ENCODE measurements at regions not wholly inside any gene's neighbourhood (a gene's known extent, or its start where the extent isn't known, plus 50 kb on each side); places are given as distances from the start of the nearest gene placed in this dataset.

- TF ChIP-seq NANOG (IDR thresholded peaks at IDR 0.05; ENCODE audit: borderline replicate concordance) (no peak), EZH2 (IDR thresholded peaks at IDR 0.05; ENCODE audit: low read depth, unreplicated experiment) (no peak), POLR2AphosphoS5 (IDR thresholded peaks at IDR 0.05; ENCODE audit: low read depth) (no peak), CREB1 (CRISPR knock-in tag; IDR thresholded peaks at IDR 0.05; ENCODE audit: low read depth) (no peak), JUNB (IDR thresholded peaks at IDR 0.05; ENCODE audit: unreplicated experiment) (no peak), EZH2phosphoT487 (IDR thresholded peaks at IDR 0.05; ENCODE audit: unreplicated experiment) (no peak), ZNF331 (CRISPR knock-in tag; IDR thresholded peaks at IDR 0.05; ENCODE audit: low read depth) (no peak)
- TF ChIP-seq, protein P1, sequence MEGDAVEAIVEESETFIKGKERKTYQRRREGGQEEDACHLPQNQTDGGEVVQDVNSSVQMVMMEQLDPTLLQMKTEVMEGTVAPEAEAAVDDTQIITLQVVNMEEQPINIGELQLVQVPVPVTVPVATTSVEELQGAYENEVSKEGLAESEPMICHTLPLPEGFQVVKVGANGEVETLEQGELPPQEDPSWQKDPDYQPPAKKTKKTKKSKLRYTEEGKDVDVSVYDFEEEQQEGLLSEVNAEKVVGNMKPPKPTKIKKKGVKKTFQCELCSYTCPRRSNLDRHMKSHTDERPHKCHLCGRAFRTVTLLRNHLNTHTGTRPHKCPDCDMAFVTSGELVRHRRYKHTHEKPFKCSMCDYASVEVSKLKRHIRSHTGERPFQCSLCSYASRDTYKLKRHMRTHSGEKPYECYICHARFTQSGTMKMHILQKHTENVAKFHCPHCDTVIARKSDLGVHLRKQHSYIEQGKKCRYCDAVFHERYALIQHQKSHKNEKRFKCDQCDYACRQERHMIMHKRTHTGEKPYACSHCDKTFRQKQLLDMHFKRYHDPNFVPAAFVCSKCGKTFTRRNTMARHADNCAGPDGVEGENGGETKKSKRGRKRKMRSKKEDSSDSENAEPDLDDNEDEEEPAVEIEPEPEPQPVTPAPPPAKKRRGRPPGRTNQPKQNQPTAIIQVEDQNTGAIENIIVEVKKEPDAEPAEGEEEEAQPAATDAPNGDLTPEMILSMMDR (conservative IDR thresholded peaks at IDR 0.05; ENCODE audit: low read depth in 2 of 2) = no peak
- TF ChIP-seq, protein P2, sequence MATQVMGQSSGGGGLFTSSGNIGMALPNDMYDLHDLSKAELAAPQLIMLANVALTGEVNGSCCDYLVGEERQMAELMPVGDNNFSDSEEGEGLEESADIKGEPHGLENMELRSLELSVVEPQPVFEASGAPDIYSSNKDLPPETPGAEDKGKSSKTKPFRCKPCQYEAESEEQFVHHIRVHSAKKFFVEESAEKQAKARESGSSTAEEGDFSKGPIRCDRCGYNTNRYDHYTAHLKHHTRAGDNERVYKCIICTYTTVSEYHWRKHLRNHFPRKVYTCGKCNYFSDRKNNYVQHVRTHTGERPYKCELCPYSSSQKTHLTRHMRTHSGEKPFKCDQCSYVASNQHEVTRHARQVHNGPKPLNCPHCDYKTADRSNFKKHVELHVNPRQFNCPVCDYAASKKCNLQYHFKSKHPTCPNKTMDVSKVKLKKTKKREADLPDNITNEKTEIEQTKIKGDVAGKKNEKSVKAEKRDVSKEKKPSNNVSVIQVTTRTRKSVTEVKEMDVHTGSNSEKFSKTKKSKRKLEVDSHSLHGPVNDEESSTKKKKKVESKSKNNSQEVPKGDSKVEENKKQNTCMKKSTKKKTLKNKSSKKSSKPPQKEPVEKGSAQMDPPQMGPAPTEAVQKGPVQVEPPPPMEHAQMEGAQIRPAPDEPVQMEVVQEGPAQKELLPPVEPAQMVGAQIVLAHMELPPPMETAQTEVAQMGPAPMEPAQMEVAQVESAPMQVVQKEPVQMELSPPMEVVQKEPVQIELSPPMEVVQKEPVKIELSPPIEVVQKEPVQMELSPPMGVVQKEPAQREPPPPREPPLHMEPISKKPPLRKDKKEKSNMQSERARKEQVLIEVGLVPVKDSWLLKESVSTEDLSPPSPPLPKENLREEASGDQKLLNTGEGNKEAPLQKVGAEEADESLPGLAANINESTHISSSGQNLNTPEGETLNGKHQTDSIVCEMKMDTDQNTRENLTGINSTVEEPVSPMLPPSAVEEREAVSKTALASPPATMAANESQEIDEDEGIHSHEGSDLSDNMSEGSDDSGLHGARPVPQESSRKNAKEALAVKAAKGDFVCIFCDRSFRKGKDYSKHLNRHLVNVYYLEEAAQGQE (IDR thresholded peaks at IDR 0.05; ENCODE audit: unreplicated experiment) = no peak
These were observed 229.2 kb downstream of the TUBA3C start for GRCh38 chr13:18952225-18953016.

All from GM23338 (cell line).